ENCODE measurements at regions not wholly inside any gene's neighbourhood (a gene's known extent, or its start where the extent isn't known, plus 50 kb on each side); places are given as distances from the start of the nearest gene placed in this dataset.

DNA sequence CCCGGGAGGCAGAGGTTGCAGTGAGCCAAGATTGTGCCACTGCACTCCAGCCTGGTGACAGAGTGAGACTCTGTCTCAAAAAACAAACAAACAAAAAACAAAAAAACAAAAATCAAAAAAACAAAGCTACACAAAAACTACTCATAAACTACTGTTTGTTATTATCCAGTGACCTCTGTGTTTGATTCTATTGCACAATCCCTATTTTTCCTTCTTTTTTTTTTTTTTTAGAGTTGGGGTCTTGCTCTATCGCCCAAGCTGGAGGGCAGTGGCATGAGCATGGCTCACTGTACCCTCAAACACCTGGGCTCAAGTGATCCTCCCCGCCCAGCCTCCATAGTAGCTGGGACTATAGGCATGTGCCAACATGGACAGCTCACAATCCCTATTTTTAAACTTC, 92.7 kb downstream of the FAM217A start:
- ATAC-seq (no peak), FAIRE-seq (no peak), DNase-seq (no peak)
- Histone ChIP-seq H3K27ac (no peak overlapping the region), H3K27me3 (no peaks in the 10 kb centered on the region), H3K4me1 (peaks cover 0 to 5% (median 4%) of the 10 kb centered on the region in 3 donors), H3K36me3 (peaks cover 0 to 3% (median 0%) of the 10 kb centered on the region in 3 donors), H3K9me3 (no peaks in the 10 kb centered on the region), H3K4me3 (no peak overlapping the region)
- intact Hi-C loops (cut with DNase I), result no loop called here
- TF ChIP-seq, protein P1, sequence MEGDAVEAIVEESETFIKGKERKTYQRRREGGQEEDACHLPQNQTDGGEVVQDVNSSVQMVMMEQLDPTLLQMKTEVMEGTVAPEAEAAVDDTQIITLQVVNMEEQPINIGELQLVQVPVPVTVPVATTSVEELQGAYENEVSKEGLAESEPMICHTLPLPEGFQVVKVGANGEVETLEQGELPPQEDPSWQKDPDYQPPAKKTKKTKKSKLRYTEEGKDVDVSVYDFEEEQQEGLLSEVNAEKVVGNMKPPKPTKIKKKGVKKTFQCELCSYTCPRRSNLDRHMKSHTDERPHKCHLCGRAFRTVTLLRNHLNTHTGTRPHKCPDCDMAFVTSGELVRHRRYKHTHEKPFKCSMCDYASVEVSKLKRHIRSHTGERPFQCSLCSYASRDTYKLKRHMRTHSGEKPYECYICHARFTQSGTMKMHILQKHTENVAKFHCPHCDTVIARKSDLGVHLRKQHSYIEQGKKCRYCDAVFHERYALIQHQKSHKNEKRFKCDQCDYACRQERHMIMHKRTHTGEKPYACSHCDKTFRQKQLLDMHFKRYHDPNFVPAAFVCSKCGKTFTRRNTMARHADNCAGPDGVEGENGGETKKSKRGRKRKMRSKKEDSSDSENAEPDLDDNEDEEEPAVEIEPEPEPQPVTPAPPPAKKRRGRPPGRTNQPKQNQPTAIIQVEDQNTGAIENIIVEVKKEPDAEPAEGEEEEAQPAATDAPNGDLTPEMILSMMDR (IDR thresholded peaks at IDR 0.05), result no peak
- 89 to 92% methylated on average over 2 of the region's 3 CpGs for WGBS, 2 donors

GRCh38 chr6:3987053-3987452, 91.9 kb downstream of the FAM217A start:
- Histone ChIP-seq H3K27ac (peak overlapping the region in 2 of 4 donors; percentile 7 to 24), H3K9me3 (no peaks in the 10 kb centered on the region), H3K27me3 (no peaks in the 10 kb centered on the region), H3K4me3 (no peak overlapping the region), H3K36me3 (no peaks in the 10 kb centered on the region), H3K4me1 (peaks cover 0 to 5% (median 4%) of the 10 kb centered on the region in 3 donors)
- peak in 3 of 6 donors; percentile 19 to 42 (median 36) for DNase-seq
- peak in 1 of 4 donors; percentile 29 for ATAC-seq
- FAIRE-seq, result no peak
- WGBS, 2 donors, result 51 to 58% methylated on average over 3 of the region's 3 CpGs
- TF ChIP-seq, protein P1 (IDR thresholded peaks at IDR 0.05), result no peak
- intact Hi-C loops (cut with DNase I), result no loop called here

DNA sequence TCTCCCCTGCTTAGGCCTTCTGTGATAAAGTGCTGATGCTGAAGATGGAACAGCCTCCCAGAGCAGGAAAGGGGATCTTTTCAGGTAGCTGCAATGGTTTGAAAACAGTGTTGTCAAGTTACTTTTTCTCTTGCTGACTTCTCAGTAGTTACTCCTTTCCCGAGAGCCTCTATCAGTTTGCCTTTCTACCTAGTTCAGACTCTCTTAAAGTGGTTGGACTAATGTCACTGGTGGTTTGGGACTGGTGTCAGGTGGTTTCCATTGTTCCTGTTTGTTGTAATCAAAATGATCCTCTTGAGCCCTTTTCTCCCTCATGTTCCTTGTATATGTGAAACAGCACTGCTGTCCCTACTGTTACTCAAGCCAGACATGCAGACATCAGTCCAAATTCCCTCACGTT, 91.4 kb downstream of the FAM217A start:
- Histone ChIP-seq H3K9me3 (no peaks in the 10 kb centered on the region), H3K27me3 (no peaks in the 10 kb centered on the region), H3K27ac (peak overlapping the region in 2 of 4 donors; percentile 7 to 24), H3K4me3 (no peak overlapping the region), H3K36me3 (no peaks in the 10 kb centered on the region), H3K4me1 (peaks cover 0 to 5% (median 4%) of the 10 kb centered on the region in 3 donors)
- intact Hi-C loops (cut with DNase I), result no loop called here
- DNase-seq, result no peak
- no peak for ATAC-seq
- FAIRE-seq, result no peak
- TF ChIP-seq, protein P1 (IDR thresholded peaks at IDR 0.05), result no peak
- WGBS, 2 donors, result 81 to 90% methylated on average over 2 of the region's 2 CpGs

GRCh38 chr6:3990692-3991491, 88.0 kb downstream of the FAM217A start:
- Histone ChIP-seq H3K27ac (peak overlapping the region in 2 of 4 donors; percentile 34 to 41), H3K4me1 (peaks cover 0 to 5% (median 4%) of the 10 kb centered on the region in 3 donors), H3K27me3 (no peaks in the 10 kb centered on the region), H3K36me3 (no peaks in the 10 kb centered on the region), H3K4me3 (peak overlapping the region in 2 of 4 donors; percentile 29 to 37), H3K9me3 (no peaks in the 10 kb centered on the region)
- intact Hi-C loops (cut with DNase I), result loop anchor here in 1 of 3 donors (10.0 kb wide), 1 partner anchor 246 kb away; no protein-coding TSS in a partner anchor
- FAIRE-seq, result no peak
- WGBS, 2 donors, result 12 to 18% methylated on average over 21 of the region's 21 CpGs
- TF ChIP-seq, protein P1 (IDR thresholded peaks at IDR 0.05), result peak; percentile 65 to 79 (median 70)
- peak; percentile 92 to 99 (median 98) for ATAC-seq
- DNase-seq, result peak; percentile 78 to 89 (median 88)

GRCh38 chr6:3991941-3992340, 87.0 kb downstream of the FAM217A start:
- Histone ChIP-seq H3K27ac (no peak overlapping the region), H3K27me3 (no peaks in the 10 kb centered on the region), H3K4me1 (peaks cover 0 to 5% (median 4%) of the 10 kb centered on the region in 3 donors), H3K36me3 (no peaks in the 10 kb centered on the region), H3K4me3 (no peak overlapping the region), H3K9me3 (no peaks in the 10 kb centered on the region)
- DNase-seq (no peak), ATAC-seq (no peak), FAIRE-seq (no peak)
- intact Hi-C loops (cut with DNase I), result loop anchor here in 1 of 3 donors (10.0 kb wide), 1 partner anchor 247 kb away; no protein-coding TSS in a partner anchor
- TF ChIP-seq, protein P1 (IDR thresholded peaks at IDR 0.05), result no peak
- WGBS, 2 donors, result 75 to 82% methylated on average over 4 of the region's 4 CpGs
